ENCODE measurements at regions not wholly inside any gene's neighbourhood (a gene's known extent, or its start where the extent isn't known, plus 50 kb on each side); places are given as distances from the start of the nearest gene placed in this dataset.
A peak's percentile ranks its signal among the peaks of the same experiment; 100 is the strongest.
"Not testable (repeated sequence)": the region's sequence is repeated elsewhere in the genome, so short reads cannot be mapped to it uniquely, and the experiment has no call there.

DNA sequence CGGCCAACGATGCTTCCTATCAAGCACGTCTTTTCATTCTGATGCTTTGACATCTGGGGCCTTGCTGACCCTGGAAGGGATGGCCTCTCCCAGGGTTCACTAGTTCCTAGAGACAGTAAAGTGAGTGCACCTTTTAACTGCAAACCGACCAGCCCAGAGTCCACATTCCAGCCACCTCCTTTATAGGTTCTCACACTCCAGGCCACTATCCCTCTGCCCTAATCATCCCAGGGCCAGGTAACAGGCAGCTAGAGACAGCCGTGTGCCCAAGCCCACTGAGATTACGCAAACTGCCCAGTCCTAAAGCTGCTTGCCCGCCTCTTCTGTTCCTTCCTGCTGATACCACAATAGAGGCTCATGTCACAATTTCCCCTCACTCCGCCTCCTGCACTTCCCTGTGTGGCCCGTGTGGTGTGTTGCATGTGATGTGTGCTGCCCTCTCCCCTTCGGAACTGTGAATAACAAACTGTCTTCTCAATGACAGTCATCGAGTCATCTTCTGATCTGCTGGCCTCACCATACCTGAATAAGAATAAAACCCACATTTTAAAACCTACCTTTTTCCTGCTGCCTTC is 123.7 kb upstream of the EXOC2 start:
- peak; percentile 32 to 39 for DNase-seq (ENCODE audit: low read depth in 2 of 2)

DNA sequence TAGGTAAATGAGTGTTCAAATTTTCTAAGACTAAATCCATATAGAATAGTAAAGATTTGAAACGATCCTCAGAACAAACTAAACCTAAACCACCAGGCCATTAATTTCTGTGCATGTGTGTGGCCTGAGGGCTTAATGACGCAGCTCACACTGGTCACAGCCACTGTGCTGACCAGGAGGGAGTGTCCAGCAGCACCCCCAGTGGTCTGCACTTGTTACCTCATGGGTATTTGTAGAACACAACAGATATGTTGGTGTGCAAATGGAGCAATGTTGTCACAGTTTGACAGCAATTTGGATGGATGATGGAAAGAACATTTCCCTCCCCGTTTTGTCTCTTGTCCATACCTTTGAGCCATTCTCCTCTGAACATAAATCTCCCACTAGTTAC is 122.4 kb upstream of the EXOC2 start:
- DNase-seq (ENCODE audit: low read depth in 2 of 2) = no peak

DNA sequence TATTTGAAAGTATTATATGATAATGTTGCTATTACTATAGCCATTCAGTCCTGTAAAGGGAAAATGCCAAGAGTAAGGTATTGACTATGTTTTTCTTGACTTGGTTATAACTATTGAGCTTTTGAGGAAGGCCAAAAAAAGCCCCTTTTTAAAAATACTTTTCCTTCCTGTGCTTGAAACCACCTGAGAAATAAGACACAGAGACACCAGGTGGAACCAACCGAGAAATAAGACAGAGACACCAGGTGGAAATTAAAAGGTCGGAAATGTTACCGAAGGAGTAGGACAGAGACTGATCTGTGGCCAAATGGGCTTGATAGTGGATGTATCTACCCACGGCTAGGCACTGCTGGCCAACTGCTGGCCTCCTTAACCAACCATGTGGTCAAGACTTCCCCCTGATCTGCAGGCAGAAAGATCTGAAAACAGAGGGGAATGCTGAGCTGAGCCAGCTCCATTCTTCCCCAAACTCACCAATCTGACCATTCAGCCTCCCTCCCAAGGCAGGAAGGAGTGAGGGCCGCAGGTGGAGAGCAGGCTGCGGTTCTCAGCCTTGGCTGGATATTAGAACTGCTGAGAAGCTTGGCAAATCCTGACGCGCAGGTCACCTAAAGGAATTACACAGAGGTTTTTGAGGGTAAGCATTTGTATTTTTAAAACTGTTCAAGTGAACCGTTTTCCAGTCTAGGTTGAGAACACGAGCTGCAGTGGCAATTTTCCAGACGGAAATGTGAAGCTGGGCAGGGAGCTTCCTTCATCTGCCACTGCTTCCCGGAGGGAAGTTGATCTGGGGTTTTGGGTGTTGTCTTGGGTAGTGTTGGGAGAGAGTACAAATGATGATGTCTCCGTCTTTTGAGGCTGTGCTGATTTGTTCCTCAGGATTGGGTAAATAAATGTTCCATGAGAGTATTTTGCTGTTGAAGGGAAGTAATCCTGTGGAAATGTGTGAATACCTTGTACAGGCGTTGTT is 121.7 kb upstream of the EXOC2 start:
- no peak for DNase-seq (ENCODE audit: low read depth in 2 of 2)

DNA sequence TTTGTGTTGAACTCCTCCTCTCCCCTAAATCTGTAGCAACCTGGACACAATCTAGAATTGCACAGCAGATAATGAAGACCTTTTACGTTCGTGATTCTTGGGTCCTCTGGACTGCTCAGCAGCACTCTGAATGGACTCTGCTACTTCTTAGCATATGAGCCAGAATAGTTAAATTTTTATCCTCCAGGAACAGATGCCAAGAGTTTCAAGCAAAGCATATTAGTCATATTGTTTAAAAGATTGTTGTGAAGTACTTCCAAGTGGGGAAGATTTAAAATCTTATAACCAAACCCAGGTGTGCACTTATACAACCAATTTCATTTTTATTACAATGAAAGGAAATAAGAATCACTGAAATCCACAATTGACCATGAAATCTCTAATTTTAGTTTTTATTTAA is 118.9 kb upstream of the EXOC2 start:
- DNase-seq (ENCODE audit: low read depth in 2 of 2) = no peak

DNA sequence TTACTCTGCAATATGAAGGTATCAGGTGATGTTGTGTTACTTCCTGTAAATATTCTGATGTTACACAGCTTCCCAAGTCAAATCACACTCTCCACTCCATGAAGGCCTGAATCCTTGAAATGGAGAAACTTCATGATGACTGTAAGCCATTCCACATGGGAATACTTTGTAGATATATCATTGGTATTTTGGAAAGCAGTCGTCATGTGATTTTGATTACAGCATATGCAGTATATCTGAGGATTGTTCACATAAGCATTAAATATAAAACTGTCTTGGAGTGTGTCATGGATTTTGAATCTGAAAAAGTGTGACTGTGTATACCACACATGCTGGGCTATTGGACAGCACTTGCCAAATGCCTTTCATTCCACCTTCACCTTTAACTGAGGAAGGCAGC is 118.3 kb upstream of the EXOC2 start:
- no peak for DNase-seq (ENCODE audit: low read depth in 2 of 2)

DNA sequence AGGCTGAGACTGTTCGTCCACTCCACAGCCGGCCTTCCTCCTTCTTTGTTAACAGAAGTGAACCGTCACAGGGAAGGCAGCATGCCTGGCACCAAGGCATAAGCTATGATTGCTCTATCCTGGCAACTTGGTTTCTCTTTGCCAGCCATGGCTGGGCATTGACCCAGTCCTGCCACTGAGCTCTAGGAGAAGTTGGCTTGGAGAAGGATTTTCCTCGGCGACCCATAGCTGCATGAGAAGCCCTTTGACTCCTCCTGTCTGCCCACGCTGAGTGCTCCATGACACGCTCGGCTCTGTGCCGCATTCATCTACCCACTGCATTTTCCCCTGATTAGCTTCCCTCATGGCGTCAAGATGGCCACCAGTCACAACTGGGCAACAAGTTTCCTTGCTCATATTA is 111.8 kb upstream of the EXOC2 start:
- DNase-seq (ENCODE audit: low read depth in 2 of 2) = no peak

DNA sequence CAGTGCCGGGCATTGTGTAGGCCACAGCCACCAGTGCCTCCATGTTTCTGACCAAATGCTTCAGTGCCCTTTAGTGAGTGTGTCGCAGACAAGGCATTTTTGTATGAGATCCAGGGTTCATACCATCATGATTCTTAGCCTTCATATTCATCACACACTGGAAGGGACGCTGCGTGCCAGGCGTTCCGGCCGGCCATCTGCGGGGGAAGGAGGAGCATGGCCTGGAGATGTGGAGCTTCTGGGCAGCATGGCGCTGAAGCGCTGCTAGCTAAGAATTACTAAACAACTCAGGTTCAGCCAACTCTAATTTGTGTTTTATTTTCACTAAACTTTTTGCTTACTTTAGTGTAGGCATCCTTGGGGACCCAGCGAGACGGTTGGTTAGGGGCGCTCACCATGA is 111.4 kb upstream of the EXOC2 start:
- DNase-seq (ENCODE audit: low read depth in 2 of 2) = no peak

DNA sequence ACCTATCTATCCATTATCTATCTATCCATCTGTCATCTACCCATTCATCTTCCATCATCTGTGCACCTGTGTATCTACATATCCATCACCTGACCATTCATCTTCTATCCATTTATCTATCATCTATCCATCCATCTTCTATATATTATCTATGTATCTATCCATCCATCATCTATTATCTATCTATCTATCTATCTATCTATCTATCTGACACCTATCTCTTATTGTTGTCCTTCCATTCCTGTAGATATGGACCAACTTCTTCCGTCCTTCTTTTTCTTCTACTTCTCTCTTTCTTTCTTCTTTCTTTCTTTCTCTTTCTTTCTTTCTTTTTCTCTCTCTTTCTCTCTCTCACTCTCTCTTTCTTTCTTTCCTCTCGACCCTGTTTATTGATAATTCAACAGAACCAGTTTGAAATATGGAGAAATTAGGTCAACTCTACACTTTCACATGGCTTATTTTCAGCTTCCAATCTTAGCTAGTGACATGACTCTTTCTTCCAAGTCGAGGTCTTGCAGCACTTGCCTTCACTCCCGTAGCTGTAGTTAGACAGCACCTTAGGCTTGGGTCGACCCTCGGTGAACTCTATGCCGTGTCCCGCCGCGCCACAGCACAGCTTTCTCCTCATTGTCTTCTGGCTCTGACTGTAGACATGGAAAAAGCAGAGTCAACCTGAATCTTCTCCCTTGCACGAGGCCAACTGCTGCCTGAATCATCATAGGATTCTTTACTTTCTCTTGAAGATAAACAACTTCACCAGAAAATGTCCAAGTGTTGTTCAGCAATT is 110.4 kb upstream of the EXOC2 start:
- DNase-seq (ENCODE audit: low read depth in 2 of 2) = no peak

DNA sequence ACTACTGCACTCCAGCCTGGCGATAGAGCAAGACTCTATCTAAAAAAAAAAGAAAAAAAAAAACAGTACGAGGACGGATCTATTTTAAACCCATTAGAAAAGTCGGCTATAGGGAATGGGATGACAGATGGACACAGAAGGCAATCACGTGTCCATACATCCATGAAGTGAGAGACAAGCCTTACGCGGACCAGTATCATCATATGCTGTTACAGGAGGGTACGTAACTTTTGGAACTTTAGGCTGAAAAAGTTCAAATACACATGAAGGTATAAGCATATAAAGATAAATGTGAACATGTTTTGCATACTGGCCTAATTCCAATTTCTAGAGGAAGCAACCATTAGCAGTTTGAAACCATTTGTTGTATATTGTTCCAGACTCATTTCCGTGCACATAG is 109.8 kb upstream of the EXOC2 start:
- no peak for DNase-seq (ENCODE audit: low read depth in 2 of 2)

DNA sequence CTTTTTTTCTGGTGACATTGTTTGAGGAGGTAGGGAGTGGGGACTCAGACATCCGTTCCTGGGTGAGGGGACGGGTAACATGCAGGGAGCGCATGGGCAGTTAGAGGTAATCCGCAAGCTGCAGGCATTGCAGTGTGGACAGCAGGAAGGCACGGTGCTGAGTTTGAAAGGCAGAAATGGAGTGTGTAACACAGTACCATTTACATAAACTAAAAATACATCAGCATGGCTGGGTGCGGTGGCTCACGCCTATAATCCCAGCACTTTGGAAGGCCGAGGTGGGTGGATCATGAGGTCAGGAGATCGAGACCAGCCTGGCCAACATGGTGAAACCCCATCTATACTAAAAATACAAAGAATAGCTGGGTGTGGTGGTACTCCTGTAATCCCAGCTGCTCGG is 109.3 kb upstream of the EXOC2 start:
- not testable (repeated sequence) for DNase-seq (ENCODE audit: low read depth in 2 of 2)

DNA sequence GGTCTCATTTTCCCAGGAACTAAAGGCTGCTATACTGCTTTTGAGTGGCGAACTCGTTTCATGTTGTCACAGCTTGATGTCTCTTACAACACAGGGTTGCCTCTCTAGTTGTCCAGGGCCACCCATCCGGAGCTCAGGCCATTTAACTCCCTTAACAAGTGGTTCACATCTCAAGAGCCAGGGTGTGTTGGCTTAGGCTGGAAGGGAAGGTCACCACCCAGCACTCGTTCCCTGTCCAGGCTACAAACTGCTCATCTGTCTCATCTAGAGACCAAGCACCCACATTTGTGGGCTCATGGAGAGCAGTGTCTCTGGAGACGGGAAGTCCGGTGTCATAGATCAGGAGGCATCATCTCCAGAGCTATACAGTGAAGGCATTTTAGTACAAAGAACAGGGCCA is 106.8 kb upstream of the EXOC2 start:
- DNase-seq (ENCODE audit: low read depth in 2 of 2) = no peak

DNA sequence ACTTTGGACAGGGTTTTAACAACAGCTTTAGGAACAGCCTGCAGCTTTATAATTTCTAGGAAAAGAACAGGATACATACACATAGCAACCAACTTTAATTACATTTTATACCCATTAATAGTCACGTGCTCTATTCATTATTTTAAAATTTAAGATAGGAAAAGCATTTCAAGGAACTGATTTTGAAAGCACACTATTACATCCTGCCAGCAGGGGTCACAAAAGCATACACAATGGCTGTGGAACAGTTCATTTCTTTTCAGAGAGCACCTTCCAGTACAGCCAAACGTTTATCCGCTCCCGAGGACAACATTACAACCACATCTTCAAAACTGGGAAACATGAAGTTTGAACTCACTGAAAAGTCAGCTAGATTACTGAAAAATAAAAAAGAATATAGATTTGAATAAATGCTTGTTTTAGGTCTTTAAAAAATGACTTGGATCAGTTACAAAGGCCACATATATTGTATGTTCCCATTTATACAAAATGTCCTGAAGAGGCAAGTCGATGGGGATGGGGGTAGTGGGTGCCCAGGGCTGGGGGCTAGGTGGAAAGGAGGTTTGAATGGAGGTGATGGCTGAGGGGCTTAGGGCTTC is 104.6 kb upstream of the EXOC2 start:
- DNase-seq (ENCODE audit: low read depth in 2 of 2) = peak in 1 of 2 donors; percentile 17

DNA sequence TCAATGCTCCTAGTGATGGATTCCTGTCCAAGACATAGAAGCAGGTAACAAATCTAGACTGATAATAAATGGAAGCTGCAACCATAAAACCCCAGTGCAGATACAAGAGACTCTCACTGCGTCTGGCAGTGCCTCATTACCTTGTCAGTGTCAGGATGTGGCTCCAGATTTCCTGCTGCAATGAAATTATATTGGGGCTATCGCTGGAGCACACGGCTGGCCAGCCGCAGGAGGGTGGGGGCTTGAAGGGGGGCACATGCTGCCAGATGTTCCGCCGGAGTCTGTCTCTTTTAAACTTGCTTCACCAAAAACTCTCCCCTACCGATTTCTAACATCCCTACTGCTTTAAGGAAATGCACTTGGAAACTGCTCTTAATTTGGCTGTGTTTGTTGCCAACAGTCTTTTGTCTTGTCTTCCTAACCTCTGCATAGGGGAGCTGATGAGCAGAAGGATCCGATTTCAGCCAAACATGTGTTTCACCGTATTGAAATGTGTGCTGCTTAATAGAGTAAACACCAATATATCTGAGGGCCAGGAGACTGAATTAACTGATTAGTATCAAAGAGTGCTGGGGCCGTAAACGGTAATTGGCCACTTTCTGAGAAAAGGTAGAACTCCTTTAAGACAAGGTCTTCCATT is 102.2 kb upstream of the EXOC2 start:
- no peak for DNase-seq (ENCODE audit: low read depth in 2 of 2)

DNA sequence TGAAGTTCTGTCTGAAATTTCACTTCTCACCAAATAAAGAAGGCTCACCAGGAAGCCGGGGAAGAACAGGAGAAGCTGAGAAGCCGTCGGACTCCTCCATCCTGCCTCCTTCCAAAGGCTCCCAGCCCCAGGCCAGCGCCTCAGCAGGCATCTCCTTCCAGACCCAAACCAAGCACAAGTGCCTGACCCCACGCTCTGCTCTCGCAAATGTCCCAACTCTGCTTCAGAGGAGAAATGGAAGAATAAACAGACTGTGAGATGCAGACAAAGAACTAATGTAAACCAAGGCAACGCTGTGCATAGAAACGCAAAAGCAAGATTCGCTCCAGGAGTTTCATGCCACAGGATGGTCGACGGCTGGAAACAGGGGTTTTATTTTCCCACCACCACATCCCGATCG is 100.3 kb upstream of the EXOC2 start:
- no peak for DNase-seq (ENCODE audit: low read depth in 2 of 2)

DNA sequence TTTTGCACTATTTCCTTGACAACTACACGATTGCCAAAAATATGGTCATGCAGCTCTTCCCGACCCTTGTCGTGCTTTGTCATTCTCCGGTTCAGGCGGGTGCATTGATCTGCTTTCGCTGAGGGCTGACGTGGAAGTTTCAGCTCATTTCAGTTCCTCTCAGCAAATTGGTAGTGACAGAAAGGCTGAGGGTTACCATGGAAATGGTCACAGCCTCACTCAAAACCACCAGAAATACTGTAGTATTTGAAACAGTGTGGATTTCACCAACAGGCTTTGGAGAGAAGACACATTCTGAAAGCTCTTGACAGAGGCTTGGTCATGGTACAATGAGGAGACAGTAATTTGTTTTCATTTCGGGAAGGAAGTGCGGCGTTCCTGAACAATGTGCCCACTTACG is 99.7 kb upstream of the EXOC2 start:
- DNase-seq (ENCODE audit: low read depth in 2 of 2) = no peak

DNA sequence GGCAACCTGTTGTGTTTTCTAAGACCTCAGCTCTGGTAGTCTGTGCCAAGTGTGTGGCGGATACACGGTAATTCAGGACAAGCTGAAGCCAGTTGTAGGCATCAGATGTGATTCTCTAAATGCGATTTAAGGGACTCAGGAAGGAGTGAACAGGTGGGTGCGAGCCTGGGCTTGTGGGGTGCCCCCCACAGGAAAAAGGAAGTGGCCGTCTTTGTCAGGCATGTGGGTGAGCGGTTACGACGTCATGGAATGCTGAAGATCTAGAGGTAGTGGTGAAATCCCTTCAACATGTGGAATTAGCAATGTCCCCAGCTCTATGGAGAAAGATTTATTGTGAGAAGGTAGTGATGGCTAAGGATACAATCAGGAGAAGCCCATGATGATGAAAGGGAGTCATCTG is 95.1 kb upstream of the EXOC2 start:
- DNase-seq (ENCODE audit: low read depth in 2 of 2) = peak in 1 of 2 donors; percentile 6

DNA sequence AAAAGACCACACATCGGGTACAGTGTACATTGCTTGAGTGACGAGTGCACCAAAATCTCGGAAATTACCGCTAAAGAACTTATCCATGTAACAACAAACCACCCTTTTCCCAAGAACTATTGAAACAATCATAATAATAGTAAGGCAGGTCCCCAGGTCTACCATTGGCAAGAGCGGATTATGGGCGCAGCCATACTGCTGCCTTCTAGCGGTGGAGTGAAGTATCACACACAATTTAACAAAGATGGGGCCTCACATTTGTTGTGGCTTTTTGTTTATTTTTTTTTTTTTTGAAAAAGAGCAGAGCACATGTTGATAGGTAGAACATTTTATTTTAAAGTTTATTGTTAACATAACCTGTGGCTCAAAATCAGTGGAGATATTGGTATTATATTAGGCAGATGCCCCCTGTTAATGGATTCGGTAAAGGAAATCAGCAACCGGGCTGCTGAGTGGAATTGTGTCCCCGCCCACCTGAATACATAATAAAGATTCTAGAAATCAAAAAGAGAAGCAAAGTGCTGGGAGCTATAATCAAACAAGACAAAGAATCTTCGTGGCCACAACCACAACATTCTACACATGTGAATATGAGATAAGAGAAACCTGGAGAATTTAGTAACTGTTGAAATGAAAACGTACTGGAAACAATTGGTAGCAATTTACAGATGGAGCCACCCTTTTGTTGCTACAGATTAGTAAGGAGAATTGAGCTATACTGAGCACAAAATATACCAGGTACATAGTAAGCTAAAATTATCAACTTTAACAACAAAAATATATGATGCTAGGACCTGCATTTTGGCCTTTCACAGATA is 94.2 kb upstream of the EXOC2 start:
- DNase-seq (ENCODE audit: low read depth in 2 of 2) = peak in 1 of 2 donors; percentile 8

DNA sequence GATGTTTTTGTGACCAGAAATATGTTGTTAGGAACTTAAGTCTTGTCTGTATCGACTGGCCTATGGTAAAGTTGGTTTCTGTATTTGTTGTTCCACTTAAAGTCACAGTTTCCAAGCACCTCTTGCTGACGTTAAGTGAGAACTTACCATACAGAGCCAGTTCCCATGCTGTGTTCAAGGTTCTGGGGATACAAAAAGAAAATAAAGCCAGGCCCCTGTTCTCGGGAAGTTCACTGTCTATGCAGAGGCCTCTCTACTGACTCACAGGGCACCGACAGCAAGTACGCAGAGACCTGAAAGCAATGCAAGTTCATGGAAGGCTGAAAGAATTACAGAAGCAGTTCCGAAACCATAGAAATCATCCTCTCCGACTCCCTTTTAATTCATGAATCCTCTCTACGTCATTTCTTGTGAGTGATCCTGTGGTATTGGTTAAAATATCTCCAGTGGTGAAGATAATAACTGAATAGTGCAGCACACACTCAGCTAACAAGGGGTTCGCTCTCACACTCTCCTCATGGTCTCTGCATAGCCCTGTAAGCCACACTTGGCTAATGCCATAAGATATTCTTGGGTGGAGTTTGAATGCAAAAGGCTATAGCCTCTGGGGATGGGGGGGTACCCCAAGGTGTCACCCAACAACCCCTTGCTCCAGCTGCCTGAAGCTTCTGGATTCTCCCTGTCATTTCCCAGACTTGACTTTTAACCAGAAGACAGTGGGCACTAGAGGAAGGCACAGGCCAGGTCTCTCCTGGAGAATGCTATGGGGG is 91.2 kb upstream of the EXOC2 start:
- DNase-seq (ENCODE audit: low read depth in 2 of 2) = no peak

DNA sequence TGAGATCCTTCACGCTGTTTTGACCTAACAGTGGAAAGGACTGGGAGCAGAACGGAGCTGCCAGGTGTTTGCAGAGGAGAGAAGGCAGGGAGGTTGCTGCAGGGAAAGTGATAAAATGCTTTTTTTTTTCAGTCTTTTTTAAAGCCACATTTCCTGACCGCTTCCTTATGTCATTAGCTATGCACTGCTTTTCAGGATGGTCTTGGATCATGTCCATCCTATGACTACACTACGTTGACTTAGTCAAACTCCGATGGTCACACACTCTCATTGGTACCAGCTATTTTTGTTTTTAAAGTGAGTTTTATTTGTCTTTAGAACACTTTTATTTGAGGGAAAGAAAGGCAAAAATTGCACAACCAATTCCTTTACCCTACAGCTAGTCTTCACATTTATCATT is 89.2 kb upstream of the EXOC2 start:
- DNase-seq (ENCODE audit: low read depth in 2 of 2) = no peak

DNA sequence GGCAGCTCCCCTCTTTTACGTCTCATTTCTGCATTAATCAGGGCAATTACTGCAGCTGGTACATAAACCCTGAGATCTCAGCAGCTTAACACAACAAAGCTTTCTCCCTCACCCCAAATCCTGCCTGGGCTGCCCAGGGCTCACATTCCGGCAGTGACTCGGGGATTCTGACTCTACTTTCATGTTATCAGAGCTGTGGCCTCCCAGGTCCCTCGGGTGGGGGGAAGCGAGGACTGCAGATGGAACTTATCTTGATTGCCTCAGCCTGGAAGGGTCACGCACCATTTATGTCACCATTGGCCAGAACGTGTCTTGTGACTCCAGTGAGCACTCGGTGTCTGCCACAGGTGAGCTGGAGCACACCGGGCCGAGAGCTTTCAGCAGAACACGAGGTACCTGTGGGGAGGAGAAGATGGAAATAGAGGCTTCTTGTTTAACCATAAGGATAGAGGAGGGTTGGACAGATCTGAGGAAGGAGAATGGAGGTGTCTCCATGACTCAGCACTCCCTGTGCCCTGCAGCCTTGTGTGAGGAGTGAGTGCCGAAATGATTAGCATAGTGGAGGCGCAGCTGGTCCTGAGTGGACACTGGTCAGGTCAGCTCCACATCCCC is 88.5 kb upstream of the EXOC2 start:
- no peak for DNase-seq (ENCODE audit: low read depth in 2 of 2)
